ENCODE measurements at regions not wholly inside any gene's neighbourhood (a gene's known extent, or its start where the extent isn't known, plus 50 kb on each side); places are given as distances from the start of the nearest gene placed in this dataset.

DNA sequence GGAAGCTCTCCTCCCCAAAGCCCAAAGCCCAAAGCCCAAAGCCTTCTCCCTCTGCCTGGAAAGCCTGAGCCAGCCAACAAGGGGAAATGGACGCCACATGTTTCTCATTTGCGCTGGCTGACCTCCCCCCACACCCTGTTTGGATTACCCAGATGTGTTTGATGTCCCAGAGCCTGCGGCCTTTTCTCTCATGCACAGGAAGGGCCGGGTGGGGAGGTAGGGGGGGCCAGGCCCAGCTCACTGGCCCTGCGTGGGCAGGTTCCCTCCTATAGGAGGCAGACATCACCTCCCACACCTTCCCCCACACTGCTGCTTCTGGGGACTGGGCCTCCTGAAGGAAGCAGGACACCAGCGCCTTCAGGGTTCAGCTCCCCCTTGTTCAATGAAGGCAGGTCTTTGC is 116.3 kb downstream of the NAV1 start:
- Mint-ChIP-seq H3K27me3 (peaks cover 13% of the 10 kb centered on the region), H3K36me3 (no peaks in the 10 kb centered on the region), H3K4me1 (peaks cover 14% of the 10 kb centered on the region), H3K27ac (no peak overlapping the region), H3K9me3 (no peaks in the 10 kb centered on the region), H3K4me3 (no peak overlapping the region)
- ATAC-seq: no peak

DNA sequence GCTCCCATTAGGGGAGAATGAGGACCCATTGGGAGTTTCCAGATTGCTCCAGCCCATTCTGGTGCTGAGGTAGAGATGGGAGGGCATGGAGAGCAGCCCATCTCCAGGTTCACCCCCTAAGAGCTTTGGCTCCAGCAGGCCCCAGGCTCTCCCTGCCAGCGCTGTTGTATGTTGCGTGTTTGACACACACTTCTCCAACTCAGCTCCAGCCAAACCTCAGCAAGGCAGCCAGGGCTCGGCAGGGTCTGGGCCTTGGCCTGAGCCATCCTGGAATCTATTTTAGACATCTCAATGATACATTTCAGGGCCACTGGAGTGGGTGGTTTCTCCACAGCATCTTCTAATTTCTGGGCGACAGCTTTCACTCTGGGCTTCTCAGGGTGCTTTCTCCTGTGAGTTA is 117.0 kb downstream of the NAV1 start:
- Mint-ChIP-seq H3K36me3 (no peaks in the 10 kb centered on the region), H3K4me1 (peaks cover 10% of the 10 kb centered on the region), H3K27ac (no peak overlapping the region), H3K27me3 (peaks cover 6% of the 10 kb centered on the region), H3K4me3 (no peak overlapping the region), H3K9me3 (no peaks in the 10 kb centered on the region)
- ATAC-seq: no peak

DNA sequence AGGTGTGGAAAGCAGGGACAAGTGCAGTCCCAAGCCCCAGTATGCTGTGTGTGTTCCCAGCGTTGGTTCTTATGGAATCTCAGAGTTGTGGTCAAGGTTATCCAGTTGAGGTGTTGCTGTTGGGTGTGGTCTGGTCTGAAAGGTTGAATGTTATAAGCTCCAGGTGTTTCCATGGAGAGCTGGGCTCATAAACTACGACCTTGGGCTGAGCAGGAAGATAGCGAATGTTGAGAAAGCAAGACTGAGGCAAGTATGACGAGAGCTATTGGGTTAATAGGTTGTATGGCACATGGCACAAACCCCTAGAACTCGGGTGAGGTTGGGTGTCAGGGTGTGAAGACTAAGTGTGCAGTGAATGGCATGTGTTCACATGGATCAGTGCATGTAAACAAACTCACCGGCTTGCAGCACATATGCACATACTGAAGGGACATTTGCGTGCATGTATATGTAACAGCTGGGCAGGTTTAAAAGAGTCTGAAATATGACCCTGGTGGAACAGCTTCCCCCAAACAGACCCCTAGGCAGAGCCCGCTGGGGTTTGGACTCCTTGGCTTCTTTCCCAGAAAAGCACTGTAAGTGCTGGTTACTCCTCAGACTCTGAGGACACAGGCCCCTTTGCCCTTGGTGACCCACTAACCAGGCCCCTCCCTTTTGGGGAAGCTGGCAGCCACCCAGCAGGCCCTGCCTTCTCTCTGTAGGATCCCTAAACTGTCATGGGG is 117.5 kb downstream of the NAV1 start:
- H3K9me3 Mint-ChIP-seq: no peaks in the 10 kb centered on the region
- no peaks in the 10 kb centered on the region for H3K36me3 Mint-ChIP-seq
- peaks cover under 1% of the 10 kb centered on the region for H3K27me3 Mint-ChIP-seq
- H3K27ac Mint-ChIP-seq: no peak overlapping the region
- ATAC-seq: no peak
- H3K4me3 Mint-ChIP-seq: no peak overlapping the region
- peaks cover 10% of the 10 kb centered on the region for H3K4me1 Mint-ChIP-seq

DNA sequence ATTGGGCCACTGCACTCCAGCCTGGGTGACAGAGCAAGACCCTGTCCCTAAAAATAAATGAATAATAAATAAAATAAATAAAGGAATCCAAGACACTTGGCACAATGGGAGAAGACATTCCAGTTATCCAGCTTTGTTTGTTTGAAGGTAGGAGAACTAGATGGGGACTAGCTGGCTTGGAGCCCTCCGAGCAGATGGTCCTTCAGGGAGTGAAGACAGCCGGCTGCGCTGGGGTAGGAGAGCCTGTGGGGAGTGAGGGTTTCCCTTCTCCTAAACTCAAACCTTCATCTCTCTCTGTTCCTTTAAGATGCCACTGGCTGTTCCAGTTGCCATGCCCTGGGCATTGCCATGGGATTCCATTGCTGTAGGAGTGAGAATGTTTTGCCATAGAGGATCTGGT is 120.6 kb downstream of the NAV1 start:
- Mint-ChIP-seq H3K9me3 (no peaks in the 10 kb centered on the region), H3K27me3 (peaks cover 2% of the 10 kb centered on the region), H3K36me3 (no peaks in the 10 kb centered on the region), H3K4me3 (no peak overlapping the region), H3K27ac (no peak overlapping the region), H3K4me1 (no peaks in the 10 kb centered on the region)
- no peak for ATAC-seq

DNA sequence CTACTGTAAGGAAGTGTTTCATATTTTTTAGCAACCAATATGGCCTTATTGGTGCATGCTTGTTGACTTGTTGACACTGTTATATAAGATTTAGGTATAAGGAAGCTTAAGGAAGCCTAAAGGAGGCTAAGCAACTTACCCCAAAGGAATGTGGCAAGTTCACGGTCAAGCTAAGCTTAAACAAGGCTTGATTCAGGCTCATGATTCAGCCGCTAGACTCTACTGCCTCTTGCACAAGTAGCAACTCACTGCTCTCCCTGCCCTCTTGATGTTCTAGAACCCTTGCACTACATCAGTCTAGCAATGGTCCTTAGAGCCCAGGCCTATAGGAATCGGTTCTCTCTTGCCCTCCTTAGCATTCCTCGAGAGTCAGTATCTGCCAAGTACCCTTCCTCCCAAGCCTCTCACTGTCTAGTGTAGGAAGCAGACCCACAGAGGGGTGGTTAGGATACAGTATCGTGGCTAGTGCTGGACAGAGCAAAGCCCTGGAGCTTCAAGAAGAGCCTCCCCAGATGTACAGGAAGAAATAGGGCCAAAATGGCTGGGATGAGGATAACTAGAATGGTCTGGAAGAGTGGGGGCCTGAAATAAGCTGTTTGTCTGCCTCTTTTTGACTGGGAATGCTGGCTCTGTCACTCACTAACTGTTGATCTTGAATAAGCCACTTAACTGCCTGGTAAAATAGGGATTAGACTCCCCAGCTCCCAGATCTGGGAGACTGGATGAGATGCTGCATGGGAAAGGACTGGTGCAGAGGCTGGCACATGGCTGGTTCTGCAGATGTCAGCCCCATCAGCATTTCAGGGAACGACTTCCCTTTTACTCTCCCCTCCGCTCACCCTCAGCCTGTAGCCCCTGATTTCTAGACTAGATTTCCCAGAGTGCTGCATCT is 122.2 kb downstream of the NAV1 start:
- Mint-ChIP-seq H3K4me3 (no peak overlapping the region), H3K27ac (no peak overlapping the region), H3K27me3 (peaks cover 19% of the 10 kb centered on the region), H3K9me3 (no peaks in the 10 kb centered on the region), H3K36me3 (no peaks in the 10 kb centered on the region), H3K4me1 (no peaks in the 10 kb centered on the region)
- no peak for ATAC-seq

DNA sequence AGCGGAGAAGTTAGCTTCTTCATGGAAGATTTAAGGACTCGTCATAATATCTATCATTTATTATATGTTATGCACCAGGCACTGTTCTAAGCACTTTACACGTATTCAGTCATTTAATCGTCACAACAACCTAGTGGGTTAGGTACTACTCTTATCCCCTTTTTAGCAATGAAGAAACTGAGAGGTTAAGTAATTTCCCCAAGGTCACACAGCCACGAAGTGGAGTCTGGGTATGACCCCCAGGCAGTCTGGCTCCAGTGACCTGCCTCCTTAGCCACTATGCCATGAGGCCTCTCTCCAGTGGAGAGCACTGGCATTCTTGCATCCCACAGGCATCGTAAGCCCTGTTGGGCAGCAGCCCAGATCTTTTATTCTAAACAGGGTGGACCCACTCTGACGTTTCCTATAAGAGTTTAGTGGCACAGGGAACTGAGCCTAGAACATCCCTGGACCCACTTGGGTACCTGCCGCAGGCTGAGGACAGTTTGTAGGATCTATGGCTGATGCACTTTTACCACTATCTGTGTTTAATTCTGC is 123.0 kb downstream of the NAV1 start:
- Mint-ChIP-seq H3K9me3 (no peaks in the 10 kb centered on the region), H3K27me3 (peaks cover 21% of the 10 kb centered on the region), H3K4me1 (no peaks in the 10 kb centered on the region), H3K27ac (no peak overlapping the region), H3K36me3 (no peaks in the 10 kb centered on the region), H3K4me3 (no peak overlapping the region)
- no peak for ATAC-seq

DNA sequence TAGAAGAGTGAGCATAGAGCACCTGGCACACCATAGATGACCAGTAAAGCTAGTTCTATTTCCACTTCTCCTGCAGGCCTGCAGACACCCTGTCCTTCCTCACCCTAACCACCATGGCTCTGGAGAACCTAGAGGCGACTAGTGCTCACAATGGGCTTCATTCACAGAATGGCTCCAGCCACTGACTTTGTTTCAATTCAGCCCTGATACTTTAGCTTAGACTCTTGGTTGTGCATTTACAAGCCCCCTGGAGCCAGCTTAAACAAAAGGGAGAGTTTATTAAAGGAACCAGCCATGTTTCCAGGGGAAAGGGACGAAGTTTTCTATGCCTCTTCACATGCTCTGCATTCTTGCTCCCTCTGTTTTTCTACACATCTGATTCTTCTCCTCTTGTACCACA is 123.7 kb downstream of the NAV1 start:
- no peak for ATAC-seq
- Mint-ChIP-seq H3K9me3 (no peaks in the 10 kb centered on the region), H3K27me3 (peaks cover 21% of the 10 kb centered on the region), H3K36me3 (no peaks in the 10 kb centered on the region), H3K27ac (no peak overlapping the region), H3K4me1 (no peaks in the 10 kb centered on the region), H3K4me3 (no peak overlapping the region)

DNA sequence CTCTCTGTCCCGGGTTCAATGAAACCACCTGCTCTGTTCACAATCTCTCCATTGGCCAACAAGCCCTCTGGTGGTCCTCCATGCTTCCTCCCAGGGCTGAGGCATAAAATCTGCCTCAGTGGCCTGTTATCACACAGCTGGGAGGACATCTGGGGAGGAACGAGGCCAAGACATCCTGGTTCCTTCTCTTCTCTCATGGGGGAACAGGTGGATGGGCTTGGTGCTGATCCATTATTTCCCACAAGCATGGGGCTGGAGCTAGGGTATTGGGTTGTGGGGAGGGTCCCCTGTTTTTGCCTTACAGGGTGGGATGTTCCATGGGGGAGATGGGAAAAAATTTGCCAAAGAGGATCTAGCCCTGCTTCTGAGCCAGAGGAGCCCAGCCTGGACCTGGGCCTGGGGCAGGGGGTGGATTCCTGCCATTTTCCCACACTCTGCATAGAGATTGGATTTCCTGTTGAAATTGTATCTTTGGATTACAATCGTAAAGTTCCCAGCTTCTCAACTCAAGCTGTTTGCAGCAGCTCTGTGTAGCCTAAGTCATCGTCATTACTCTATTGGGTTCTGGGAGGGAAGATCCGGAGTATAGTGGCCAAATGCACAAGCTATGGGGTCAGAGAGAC is 124.7 kb downstream of the NAV1 start:
- Mint-ChIP-seq H3K4me1 (no peaks in the 10 kb centered on the region), H3K27me3 (peaks cover 21% of the 10 kb centered on the region), H3K4me3 (no peak overlapping the region), H3K36me3 (no peaks in the 10 kb centered on the region), H3K9me3 (no peaks in the 10 kb centered on the region), H3K27ac (no peak overlapping the region)
- ATAC-seq: no peak

DNA sequence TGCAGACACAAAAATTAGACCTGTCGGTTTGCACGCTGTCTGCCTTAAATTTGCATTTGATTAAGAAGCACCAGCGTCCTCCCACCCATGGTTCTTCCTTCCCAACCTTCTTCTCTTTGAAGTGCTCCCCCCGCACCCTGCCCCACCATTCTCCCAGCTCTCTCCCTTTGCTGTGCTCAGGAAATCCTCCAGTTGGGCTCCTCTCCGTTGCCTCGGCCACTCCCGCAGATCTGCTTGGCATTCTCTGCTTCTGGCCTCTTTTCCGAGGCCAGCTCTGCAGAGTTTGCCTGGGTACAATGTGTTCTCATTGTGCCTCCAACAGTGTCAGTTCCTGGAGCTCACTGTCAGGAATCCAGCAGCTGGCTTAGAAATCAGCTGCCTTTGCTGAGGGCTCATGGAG is 126.1 kb downstream of the NAV1 start:
- Mint-ChIP-seq H3K9me3 (no peaks in the 10 kb centered on the region), H3K36me3 (no peaks in the 10 kb centered on the region), H3K27ac (no peak overlapping the region), H3K4me1 (no peaks in the 10 kb centered on the region), H3K4me3 (no peak overlapping the region), H3K27me3 (peaks cover 27% of the 10 kb centered on the region)
- ATAC-seq: no peak

DNA sequence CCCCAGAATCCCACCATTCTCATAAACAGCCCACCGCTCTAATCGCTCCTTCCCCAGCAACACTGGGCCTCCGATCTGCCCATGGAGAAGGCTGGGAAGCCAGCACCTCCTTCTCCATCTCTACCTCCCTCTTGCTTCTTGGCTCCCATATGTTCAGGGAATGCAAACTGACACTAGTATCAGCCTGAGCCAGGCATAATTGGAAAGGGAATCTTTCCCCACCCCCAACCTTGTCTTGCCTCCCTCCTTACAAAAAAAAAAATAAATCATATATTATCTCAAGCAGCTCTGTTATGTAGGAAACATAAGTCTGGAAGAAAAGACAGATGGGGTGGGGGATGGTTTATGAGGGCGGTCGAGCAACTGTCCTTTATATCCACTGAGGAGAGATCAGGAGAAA is 127.2 kb downstream of the NAV1 start:
- Mint-ChIP-seq H3K4me1 (no peaks in the 10 kb centered on the region), H3K36me3 (no peaks in the 10 kb centered on the region), H3K27me3 (peaks cover 27% of the 10 kb centered on the region), H3K27ac (no peak overlapping the region), H3K4me3 (no peak overlapping the region), H3K9me3 (no peaks in the 10 kb centered on the region)
- no peak for ATAC-seq

DNA sequence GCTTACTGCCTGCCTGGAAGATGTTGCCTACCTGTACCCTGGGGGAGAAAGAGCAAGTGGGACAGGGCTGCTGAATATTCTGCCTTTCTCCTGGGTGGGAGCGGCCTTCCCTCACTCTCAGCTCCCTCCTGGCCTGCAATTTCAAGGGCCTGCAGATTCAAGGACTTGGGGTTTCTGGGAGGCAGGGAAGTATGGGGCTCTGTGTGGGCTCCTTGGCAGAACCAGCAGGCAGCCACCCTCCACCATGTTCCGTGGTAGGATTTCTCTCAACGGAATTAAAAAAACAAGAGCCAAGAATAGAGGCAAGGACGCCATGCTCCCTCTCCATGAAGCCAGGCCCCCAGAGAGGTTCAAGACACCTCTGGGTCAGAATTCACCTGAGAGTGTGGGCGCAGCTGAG is 127.7 kb downstream of the NAV1 start:
- Mint-ChIP-seq H3K27me3 (peaks cover 27% of the 10 kb centered on the region), H3K27ac (no peak overlapping the region), H3K9me3 (no peaks in the 10 kb centered on the region), H3K4me3 (no peak overlapping the region), H3K4me1 (no peaks in the 10 kb centered on the region), H3K36me3 (no peaks in the 10 kb centered on the region)
- no peak for ATAC-seq

DNA sequence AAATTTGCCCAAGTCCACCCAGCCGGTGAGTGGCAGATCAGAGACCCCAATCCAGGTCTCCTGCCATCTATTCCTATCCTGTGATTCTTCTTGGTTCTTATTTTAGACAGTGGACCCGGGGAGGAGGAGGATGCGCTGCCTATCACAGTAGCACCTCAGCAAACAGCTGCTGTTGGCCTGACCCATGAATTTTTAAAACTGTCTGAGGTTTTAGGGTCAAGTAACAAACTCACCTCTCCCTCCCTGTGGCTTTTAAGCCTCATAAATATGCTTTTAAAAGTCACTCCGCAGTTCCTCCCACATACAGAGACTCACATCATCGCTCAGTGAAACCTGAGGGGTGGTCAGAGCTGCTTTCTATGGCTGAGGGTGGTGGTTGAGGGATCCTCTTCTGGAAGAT is 128.6 kb downstream of the NAV1 start:
- H3K36me3 Mint-ChIP-seq: no peaks in the 10 kb centered on the region
- H3K4me3 Mint-ChIP-seq: no peak overlapping the region
- no peaks in the 10 kb centered on the region for H3K9me3 Mint-ChIP-seq
- H3K27ac Mint-ChIP-seq: no peak overlapping the region
- peaks cover 27% of the 10 kb centered on the region for H3K27me3 Mint-ChIP-seq
- no peaks in the 10 kb centered on the region for H3K4me1 Mint-ChIP-seq
- ATAC-seq: no peak

DNA sequence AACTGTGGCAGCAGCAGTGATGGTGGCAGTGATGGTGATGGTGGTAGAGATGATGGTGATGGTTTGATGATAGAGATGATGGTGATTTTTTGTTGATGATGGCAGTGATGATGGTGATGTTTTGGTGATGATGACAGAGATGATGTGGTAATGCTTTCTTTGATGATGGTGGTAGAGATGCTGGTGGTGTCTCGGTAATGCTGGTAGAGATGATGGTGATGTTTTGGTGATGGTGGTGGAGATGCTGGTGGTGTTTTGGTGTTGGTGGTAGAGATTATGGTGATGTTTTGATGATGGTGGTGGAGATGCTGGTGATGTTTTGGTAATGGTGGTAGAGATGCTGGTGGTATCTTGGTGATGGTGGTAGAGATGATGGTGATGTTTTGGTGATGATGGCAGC is 131.6 kb downstream of the NAV1 start:
- H3K27ac Mint-ChIP-seq: no peak overlapping the region
- H3K36me3 Mint-ChIP-seq: no peaks in the 10 kb centered on the region
- no peak overlapping the region for H3K4me3 Mint-ChIP-seq
- no peak for ATAC-seq
- peaks cover 19% of the 10 kb centered on the region for H3K27me3 Mint-ChIP-seq
- H3K9me3 Mint-ChIP-seq: no peaks in the 10 kb centered on the region
- no peaks in the 10 kb centered on the region for H3K4me1 Mint-ChIP-seq

DNA sequence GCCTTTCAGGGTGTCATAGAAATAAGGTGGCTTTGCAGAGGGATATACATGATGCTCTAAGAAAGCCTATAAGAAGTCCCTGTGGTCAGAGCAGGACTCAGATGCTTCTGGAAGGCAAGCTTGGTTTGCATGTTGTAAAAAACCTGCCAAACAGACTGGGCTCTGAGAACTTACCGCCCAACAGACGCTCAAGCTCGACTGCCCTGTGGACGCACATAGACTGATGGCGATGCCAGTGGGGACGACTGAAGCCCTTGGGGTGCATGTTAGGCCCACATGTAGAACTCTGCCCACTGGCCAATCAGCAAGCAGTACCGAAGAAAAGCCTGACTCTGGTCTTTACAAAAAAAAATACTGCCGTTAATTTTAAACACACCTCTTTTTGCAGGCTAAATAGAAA is 133.8 kb downstream of the NAV1 start:
- no peaks in the 10 kb centered on the region for H3K4me1 Mint-ChIP-seq
- ATAC-seq: no peak
- peaks cover 18% of the 10 kb centered on the region for H3K27me3 Mint-ChIP-seq
- H3K27ac Mint-ChIP-seq: no peak overlapping the region
- H3K9me3 Mint-ChIP-seq: no peaks in the 10 kb centered on the region
- H3K4me3 Mint-ChIP-seq: no peak overlapping the region
- H3K36me3 Mint-ChIP-seq: no peaks in the 10 kb centered on the region

DNA sequence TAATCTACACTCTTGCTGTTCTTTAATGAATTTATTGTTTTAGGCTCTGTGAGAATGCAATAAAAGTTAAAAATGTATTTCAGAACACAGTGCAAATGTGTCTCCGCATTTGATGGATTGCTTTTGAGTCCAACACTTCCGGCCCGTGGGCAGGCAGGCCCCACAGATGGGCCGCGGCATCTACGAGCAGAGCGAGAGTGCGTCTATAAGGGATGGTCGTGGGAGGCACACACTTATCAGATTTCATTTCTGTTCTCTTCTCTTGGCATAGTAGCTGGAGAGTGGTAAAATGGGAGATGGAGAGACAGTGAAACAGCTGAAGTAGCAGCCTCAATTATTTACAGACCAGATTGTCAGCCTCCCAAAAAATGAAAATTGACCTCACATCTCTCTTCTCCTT is 134.2 kb downstream of the NAV1 start:
- Mint-ChIP-seq H3K4me1 (no peaks in the 10 kb centered on the region), H3K27me3 (peaks cover 18% of the 10 kb centered on the region), H3K9me3 (no peaks in the 10 kb centered on the region), H3K4me3 (no peak overlapping the region), H3K27ac (no peak overlapping the region), H3K36me3 (no peaks in the 10 kb centered on the region)
- ATAC-seq: no peak
